Motor neuron (in vitro differentiated cells): ENCODE measurements at regions not wholly inside any gene's neighbourhood (a gene's known extent, or its start where the extent isn't known, plus 50 kb on each side); places are given as distances from the start of the nearest gene placed in this dataset.

Experiments
- ATAC-seq, 8 experiments: fragments of 200-7000 bp; cut with Tn5 transposase; replicated peaks in 6 of 8; 2 replicates each; pipeline ENCODE4 v1.8.0; 2021; ENCODE audit warnings: mild to moderate bottlenecking in 8 of 8, moderate library complexity in 8 of 8
- H3K27ac ChIP-seq, 2 donors: fragments of 250-450 bp; sonication (Bioruptor Pico); 2 replicates each; pipeline ENCODE4 v1.9.0; 2021; ENCODE audit warnings: antibody characterized with exemption in 2 of 2, mild to moderate bottlenecking in 2 of 2, moderate library complexity in 1 of 2
- H3K4me1 ChIP-seq, 2 donors: fragments of 250-450 bp; sonication (Bioruptor Pico); replicated peaks in 1 of 2; 2 replicates each; pipeline ENCODE4 v1.6.1; 2021; ENCODE audit warnings: antibody characterized with exemption in 2 of 2, mild to moderate bottlenecking in 2 of 2, moderate library complexity in 1 of 2
- H3K4me3 ChIP-seq, 5 donors: fragments of 250-450 bp; sonication (Bioruptor Pico); 2 replicates each; pipeline ENCODE4 v1.9.0; 2021; ENCODE audit warnings: antibody characterized with exemption in 5 of 5, mild to moderate bottlenecking in 5 of 5, moderate library complexity in 4 of 5
- WGBS, 10 experiments: fragments of 450-650 bp; shearing (Covaris generic); methylation state at CpG; one replicate each; pipeline ENCODE4 v1.0.0; 2022; 5-methylcytosine and 5-hydroxymethylcytosine counted together
- in situ Hi-C, 9 experiments: fragments of 400-800 bp; cut with MboI; loops; one replicate each; pipeline ENCODE4 v1.15.0; 2021; ENCODE audit warnings: low sequenced_read_pairs in 9 of 9, low pct_unique_long_range_greater_than_20kb in 2 of 9; ENCODE audit not compliant: unreplicated experiment in 9 of 9

- no peak for ATAC-seq
- Histone ChIP-seq H3K4me1 (no peaks in the 10 kb centered on the region), H3K4me3 (no peak overlapping the region), H3K27ac (no peak overlapping the region)
- WGBS, 10 experiments = 14 to 100% (median 80%) methylated on average over 1 of the region's 1 CpG; no CpG with 5 or more reads in 3 of the 10 experiments
- in situ Hi-C loops = no loop called here
Observed at GRCh38 chr7:52317921-52318320, 717.5 kb upstream of the POM121L12 start.

DNA sequence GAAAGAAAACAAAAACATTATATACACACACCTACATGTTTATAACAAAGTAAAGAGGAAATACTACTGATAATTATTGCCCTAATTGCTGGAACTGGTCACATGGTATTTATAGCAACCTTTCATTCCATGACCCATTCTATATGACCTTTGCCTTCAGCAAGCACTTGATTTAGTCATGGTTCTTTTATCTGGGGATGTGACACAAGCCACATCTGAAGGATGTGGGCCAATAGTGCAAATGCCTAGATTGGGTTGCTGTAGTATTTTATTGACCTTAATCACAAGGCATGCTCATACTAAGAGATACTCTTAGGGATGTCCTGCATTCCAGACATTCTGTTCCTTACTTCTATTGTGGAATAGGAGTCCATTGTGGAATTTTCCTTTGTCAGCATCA, 723.5 kb upstream of the POM121L12 start:
- in situ Hi-C loops = no loop called here
- Histone ChIP-seq H3K4me1 (no peaks in the 10 kb centered on the region), H3K27ac (no peak overlapping the region), H3K4me3 (no peak overlapping the region)
- ATAC-seq = no peak

DNA sequence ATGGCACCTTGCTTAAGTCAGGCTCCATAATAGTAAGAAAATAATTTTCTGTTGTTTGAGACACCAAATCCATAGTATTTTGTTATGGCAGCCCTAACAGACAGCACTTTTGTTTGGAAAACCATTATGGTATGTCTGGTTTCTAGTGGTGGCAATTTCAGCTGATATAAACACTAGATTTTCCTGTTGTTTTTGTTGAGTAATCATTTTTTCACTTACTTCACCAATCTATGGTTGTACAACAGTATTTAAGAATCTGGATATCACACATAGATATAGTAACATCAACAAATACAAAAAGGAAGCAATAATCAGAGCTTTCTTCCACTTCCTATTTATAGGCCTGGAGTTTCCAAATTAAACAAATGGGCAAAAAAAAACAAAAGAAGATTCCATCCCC, 725.8 kb upstream of the POM121L12 start:
- in situ Hi-C loops = no loop called here
- Histone ChIP-seq H3K4me1 (no peaks in the 10 kb centered on the region), H3K4me3 (no peak overlapping the region), H3K27ac (no peak overlapping the region)
- no peak for ATAC-seq

DNA sequence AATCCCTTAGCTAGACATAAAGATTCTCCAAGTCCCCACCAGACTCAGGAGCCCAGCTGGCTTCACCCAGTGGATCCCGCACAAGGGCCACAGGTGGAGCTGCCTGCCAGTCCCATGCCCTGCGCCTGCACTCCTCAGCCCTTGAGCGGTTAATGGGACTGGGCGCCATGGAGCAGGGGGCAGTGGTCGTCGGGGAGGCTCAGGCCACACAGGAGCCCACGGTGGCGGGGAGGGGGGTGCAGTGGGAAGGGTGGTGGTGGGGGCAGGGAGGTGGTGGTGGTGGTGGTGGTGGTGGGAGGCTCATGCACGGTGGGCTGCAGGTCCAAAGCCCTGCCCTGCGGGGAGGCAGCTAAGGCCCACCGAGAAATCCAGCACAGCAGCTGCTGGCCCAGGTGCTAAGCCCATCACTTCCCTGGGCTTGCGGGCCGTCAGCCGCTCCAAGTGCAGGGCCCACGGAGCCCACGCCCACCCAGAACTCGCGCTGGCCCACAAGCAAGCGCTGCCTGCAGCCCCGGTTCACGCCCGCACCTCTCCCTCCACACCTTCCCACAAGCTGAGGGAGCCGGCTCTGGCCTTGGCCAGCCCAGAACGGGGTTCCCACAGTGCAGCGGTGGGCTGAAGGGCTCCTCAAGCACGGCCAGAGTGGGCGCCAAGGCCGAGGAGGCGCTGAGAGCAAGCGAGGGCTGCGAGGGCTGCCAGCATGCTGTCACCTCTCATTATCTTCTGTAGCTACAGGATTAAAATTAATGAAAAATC, 732.5 kb upstream of the POM121L12 start:
- H3K27ac ChIP-seq = no peak overlapping the region
- no peaks in the 10 kb centered on the region for H3K4me1 ChIP-seq
- no peak for ATAC-seq
- 96 to 100% methylated on average over 4 to 8 of the region's 31 CpGs; no CpG with 5 or more reads in 8 of the 10 experiments for WGBS, 10 experiments
- no peak overlapping the region for H3K4me3 ChIP-seq
- in situ Hi-C loops = no loop called here

DNA sequence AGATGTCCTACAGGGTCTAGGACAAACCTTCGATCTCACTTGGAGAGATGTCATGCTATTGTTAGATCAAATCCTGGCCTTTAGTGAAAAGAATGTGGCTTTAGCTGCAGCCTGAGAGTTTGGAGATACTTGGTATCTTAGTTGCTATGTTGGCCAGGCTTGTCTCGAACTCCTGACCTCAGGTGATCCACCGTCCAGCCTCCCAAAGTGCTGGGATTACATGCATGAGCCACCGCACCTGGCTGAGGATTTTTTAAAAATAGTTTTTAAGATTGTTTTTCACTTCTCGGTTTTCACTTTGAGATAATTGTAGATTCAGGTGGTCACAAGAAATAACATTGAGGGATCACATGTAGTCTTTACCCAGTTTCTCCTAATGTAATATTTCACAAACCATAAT, 738.3 kb upstream of the POM121L12 start:
- Histone ChIP-seq H3K27ac (no peak overlapping the region), H3K4me3 (no peak overlapping the region), H3K4me1 (no peaks in the 10 kb centered on the region)
- in situ Hi-C loops = no loop called here
- WGBS, 10 experiments = 4 to 96% (median 89%) methylated on average over 1 to 4 of the region's 5 CpGs; no CpG with 5 or more reads in 3 of the 10 experiments
- ATAC-seq = no peak

DNA sequence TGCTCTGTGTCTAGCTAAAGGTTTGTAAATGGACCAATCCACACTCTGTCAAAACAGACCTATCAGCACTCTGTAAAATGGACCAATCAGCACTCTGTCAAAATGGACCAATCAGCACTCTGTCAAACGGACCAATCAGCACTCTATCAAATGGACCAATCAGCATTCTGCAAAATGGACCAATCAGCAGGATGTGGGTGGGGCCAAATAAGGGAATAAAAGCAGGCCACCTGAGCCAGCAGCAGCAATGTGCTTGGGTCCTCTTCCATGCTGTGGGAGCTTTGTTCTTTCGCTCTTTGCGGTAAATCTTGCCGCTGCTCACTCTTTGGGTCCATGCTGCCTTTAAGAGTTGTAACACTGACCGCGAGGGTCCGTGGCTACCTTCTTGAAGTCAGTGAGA, 740.5 kb upstream of the POM121L12 start:
- WGBS, 10 experiments = 0 to 80% (median 65%) methylated on average over 1 to 3 of the region's 7 CpGs; no CpG with 5 or more reads in 6 of the 10 experiments
- H3K4me1 ChIP-seq = no peaks in the 10 kb centered on the region
- in situ Hi-C loops = no loop called here
- H3K4me3 ChIP-seq = no peak overlapping the region
- no peak overlapping the region for H3K27ac ChIP-seq
- ATAC-seq = no peak

DNA sequence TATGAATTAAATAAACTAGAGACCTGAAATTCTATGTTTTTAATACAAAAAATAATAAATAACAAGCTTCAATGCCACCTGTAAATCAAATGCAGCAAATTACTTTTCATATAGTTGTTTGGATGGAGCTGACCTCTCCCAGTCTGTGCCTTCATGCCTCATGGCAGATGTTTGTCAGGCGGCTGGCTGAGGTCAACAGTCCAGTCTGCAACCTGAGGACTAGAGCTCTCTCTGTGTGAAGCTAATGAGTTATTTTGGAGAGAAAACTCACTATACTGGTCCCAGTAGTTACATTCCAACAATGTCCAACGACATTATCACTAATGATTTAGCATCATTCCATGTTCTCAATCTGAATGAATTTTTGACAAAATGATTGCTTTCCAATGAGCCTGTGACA, 746.2 kb upstream of the POM121L12 start:
- H3K27ac ChIP-seq = no peak overlapping the region
- no peak for ATAC-seq
- in situ Hi-C loops = no loop called here
- WGBS, 10 experiments = 0 to 85% (median 20%) methylated on average over 1 to 2 of the region's 2 CpGs; no CpG with 5 or more reads in 3 of the 10 experiments
- no peak overlapping the region for H3K4me3 ChIP-seq
- no peaks in the 10 kb centered on the region for H3K4me1 ChIP-seq

GRCh38 chr7:52287698-52288097, 747.7 kb upstream of the POM121L12 start:
- Histone ChIP-seq H3K4me3 (no peak overlapping the region), H3K27ac (no peak overlapping the region), H3K4me1 (peaks cover 0 to 7% of the 10 kb centered on the region in 2 donors)
- no peak for ATAC-seq
- 0 to 100% (median 64%) methylated on average over 1 of the region's 1 CpG for WGBS, 10 experiments
- in situ Hi-C loops = no loop called here

DNA sequence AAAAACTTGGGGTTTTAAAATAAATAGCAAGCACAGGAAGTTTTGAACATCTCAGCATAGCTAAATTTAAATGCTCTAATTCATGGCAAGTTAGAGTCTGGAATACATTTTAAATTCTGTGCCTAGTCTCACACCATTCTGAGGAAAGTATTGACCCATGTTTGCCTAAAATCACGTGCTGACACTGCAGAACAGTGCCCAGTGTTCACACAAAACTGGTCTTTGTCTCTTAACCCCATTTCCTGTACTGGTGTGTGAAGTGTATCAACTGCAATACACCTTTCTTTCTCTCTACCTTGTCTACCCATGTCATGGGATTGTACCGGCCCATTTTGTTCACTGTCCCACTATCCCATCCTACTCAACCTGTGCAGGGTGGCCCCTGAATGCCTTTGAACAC, 749.7 kb upstream of the POM121L12 start:
- WGBS, 10 experiments = 0 to 100% (median 83%) methylated on average over 1 to 2 of the region's 2 CpGs; no CpG with 5 or more reads in 1 of the 10 experiments

GRCh38 chr7:52283335-52283734, 752.1 kb upstream of the POM121L12 start:
- WGBS, 10 experiments = 0 to 100% (median 97%) methylated on average over 1 to 3 of the region's 3 CpGs; no CpG with 5 or more reads in 3 of the 10 experiments
- Histone ChIP-seq H3K4me3 (no peak overlapping the region), H3K4me1 (peaks cover 0 to 7% of the 10 kb centered on the region in 2 donors), H3K27ac (no peak overlapping the region)
- in situ Hi-C loops = no loop called here
- peak in 5 of 8 experiments; percentile 31 to 68 (median 50) for ATAC-seq

More for the DNA sequence above, 749.7 kb upstream of the POM121L12 start:
- in situ Hi-C loops = no loop called here
- Histone ChIP-seq H3K4me3 (no peak overlapping the region), H3K27ac (no peak overlapping the region), H3K4me1 (peaks cover 0 to 7% of the 10 kb centered on the region in 2 donors)
- ATAC-seq = no peak

DNA sequence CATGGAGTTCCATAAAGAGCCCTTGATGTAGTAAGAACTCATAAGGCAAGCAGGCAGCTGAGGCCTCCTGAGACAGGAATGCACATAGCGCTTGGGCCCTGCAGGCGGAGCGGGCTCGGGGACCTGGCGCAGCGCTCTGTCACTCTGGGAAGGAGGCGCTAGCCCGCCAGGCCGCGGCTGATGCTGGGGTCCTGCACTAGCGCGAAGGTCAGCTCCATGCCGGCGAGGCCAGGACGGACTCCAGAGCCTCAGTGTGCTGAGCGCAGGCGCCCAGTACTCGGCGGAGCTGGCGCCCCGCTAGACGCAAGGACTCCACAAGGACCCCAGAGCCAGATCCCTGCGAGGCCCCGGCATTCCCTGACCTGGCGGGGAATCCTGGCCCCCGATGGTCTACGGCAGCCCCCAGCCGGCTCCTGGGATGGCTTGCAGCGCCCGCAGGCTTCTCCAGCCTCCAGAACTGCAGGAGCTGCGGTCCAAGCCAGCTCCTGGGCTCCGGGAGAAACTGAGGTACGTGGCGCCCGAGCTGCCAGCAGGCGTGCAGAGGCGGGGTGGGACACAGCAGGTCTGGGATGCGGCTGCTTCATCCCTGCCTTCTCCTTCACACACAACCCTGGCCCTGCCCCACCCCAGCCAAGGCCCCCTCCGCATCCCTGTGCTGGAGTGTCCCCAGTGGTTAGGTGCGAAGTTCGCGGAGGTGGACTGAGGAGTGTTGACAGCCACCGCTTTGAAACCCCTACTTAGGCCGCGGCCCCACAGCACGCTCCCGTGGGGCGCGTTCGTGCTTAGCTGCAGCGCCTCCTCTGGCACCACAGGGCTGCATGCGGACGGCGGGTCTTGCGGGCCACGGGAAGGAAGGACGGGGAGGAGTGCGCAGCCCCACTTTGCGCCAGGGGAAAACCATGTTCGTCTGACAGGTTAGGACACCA, 761.5 kb upstream of the POM121L12 start:
- no peak overlapping the region for H3K27ac ChIP-seq
- ATAC-seq = no peak
- WGBS, 10 experiments = 60 to 100% (median 95%) methylated on average over 1 to 26 of the region's 60 CpGs; no CpG with 5 or more reads in 3 of the 10 experiments
- no peaks in the 10 kb centered on the region for H3K4me1 ChIP-seq
- no peak overlapping the region for H3K4me3 ChIP-seq
- in situ Hi-C loops = no loop called here

GRCh38 chr7:52271703-52272102, 763.7 kb upstream of the POM121L12 start:
- H3K4me1 ChIP-seq = no peaks in the 10 kb centered on the region
- in situ Hi-C loops = no loop called here
- H3K4me3 ChIP-seq = no peak overlapping the region
- 33 to 100% (median 73%) methylated on average over 1 to 3 of the region's 3 CpGs; no CpG with 5 or more reads in 4 of the 10 experiments for WGBS, 10 experiments
- H3K27ac ChIP-seq = no peak overlapping the region
- peak in 1 of 8 experiments; percentile 41 for ATAC-seq

- in situ Hi-C loops = no loop called here
- Histone ChIP-seq H3K4me3 (no peak overlapping the region), H3K27ac (no peak overlapping the region), H3K4me1 (no peaks in the 10 kb centered on the region)
- WGBS, 10 experiments = 0 to 100% (median 69%) methylated on average over 1 to 3 of the region's 3 CpGs; no CpG with 5 or more reads in 1 of the 10 experiments
- ATAC-seq = no peak
Observed at GRCh38 chr7:52270301-52270700, 765.1 kb upstream of the POM121L12 start.
